PC-9 (cell line): ENCODE measurements at regions not wholly inside any gene's neighbourhood (a gene's known extent, or its start where the extent isn't known, plus 50 kb on each side); places are given as distances from the start of the nearest gene placed in this dataset.

ENCODE experiments used
- BruUV-seq: library from RNA; stranded (reverse); fragments of 400-500 nt; replicated peaks from 2 replicates; lab custom pipeline; 2021; lab: Mats Ljungman, UMichigan
- CTCF ChIA-PET: fragments of 300-600 bp; sonication (Branson Sonifier 250); formaldehyde crosslinking; loops from one replicate; lab custom pipeline; 2022; ENCODE audit warnings: antibody characterized with exemption; lab: Charles Lee
- POLR2A ChIA-PET: fragments of 300-600 bp; sonication (Branson Sonifier 250); formaldehyde crosslinking; loops from one replicate; lab custom pipeline; 2022; ENCODE audit warnings: antibody characterized with exemption; ENCODE audit not compliant: unreplicated experiment; lab: Charles Lee
- DNase-seq, 2 experiments: peaks; one replicate each; pipeline versions ENCODE4 v3.0.0 to v3.0.0-alpha.2; 2015 to 2022; ENCODE audit warnings: mixed read lengths in 1 of 2
- H2AFZ ChIP-seq: fragments of 200-600 bp; sonication (generic); 2 replicates; pipeline ENCODE4 v1.8.1; 2017; ENCODE audit warnings: antibody characterized with exemption
- H3F3A ChIP-seq: fragments of 200-600 bp; sonication (generic); 2 replicates; pipeline ENCODE4 v1.8.1; 2017; ENCODE audit warnings: antibody characterized with exemption, mild to moderate bottlenecking, low read depth; ENCODE audit not compliant: insufficient read depth
- H3K27ac ChIP-seq: fragments of 200-600 bp; sonication (generic); 2 replicates; pipeline ENCODE4 v1.6.1; 2016; ENCODE audit warnings: mixed run types
- H3K27me3 ChIP-seq: fragments of 200-600 bp; sonication (generic); 2 replicates; pipeline ENCODE4 v1.6.1; 2016; ENCODE audit warnings: low read depth, mixed run types; ENCODE audit not compliant: insufficient read depth
- H3K36me3 ChIP-seq: fragments of 200-600 bp; sonication (generic); 2 replicates; pipeline ENCODE4 v1.6.1; 2016; ENCODE audit warnings: low read depth, mixed run types
- H3K4me1 ChIP-seq: fragments of 200-600 bp; sonication (generic); replicated peaks from 2 replicates; pipeline ENCODE4 v1.6.1; 2016; ENCODE audit warnings: mixed run types; ENCODE audit not compliant: insufficient read depth
- H3K4me2 ChIP-seq: fragments of 200-600 bp; sonication (generic); 2 replicates; pipeline ENCODE4 v1.6.1; 2017; ENCODE audit warnings: mixed run types
- H3K4me3 ChIP-seq: fragments of 200-600 bp; sonication (generic); 2 replicates; pipeline ENCODE4 v1.6.1; 2016; ENCODE audit warnings: mixed run types
- H3K79me2 ChIP-seq: fragments of 200-600 bp; sonication (generic); 2 replicates; pipeline ENCODE4 v1.6.1; 2017; ENCODE audit warnings: low read depth, mixed run types
- H3K9me2 ChIP-seq: fragments of 200-600 bp; sonication (generic); 2 replicates; pipeline ENCODE4 v1.8.1; 2017; ENCODE audit warnings: mild to moderate bottlenecking; ENCODE audit not compliant: insufficient read depth
- H3K9me3 ChIP-seq: fragments of 200-600 bp; sonication (generic); 2 replicates; pipeline ENCODE4 v1.8.1; 2016; ENCODE audit warnings: low read depth; ENCODE audit not compliant: insufficient read depth
- H4K20me1 ChIP-seq: fragments of 200-600 bp; sonication (generic); 2 replicates; pipeline ENCODE4 v1.8.1; 2017; ENCODE audit not compliant: insufficient read depth
- EZH2 ChIP-seq: fragments of 200-600 bp; sonication (generic); IDR thresholded peaks from 2 replicates; pipeline ENCODE4 v1.8.0; 2017; ENCODE audit warnings: antibody characterized with exemption, low read depth
- intact Hi-C: fragments of 100-400 bp; cut with micrococcal nuclease; formaldehyde crosslinking; loops from one replicate; pipeline ENCODE4 v1.10.0; 2022; ENCODE audit not compliant: unreplicated experiment
- TF ChIP-seq, protein P1 (sequence below): fragments of 200-600 bp; sonication (generic); conservative IDR thresholded peaks from 2 replicates; pipeline ENCODE4 v1.6.1; 2017; ENCODE audit warnings: mixed run types, antibody characterized with exemption, mild to moderate bottlenecking, moderate library complexity

DNA sequence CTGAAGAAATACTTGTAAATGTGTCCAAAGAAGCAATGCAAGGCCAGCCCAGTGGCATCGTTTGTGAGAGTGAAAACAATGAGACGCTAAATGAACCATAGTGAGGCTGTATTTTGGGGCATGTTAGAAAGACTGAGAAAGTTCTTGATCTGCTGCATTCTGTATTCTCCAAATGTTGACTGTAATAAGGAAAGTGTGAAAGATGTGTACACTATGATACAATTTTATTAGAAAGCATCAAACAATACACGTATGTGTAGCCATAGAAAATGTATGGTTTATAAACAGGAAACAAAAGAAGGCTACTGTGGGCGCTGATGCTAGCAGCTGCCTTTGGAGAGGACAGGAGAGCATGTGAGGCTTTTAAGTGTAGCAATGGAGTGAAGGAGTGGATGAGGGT is 233.5 kb upstream of the E2F8 start:
- Histone ChIP-seq H3K9me2 (no peaks in the 10 kb centered on the region), H3K36me3 (no peaks in the 10 kb centered on the region), H3F3A (no peaks in the 10 kb centered on the region), H3K4me2 (no peak overlapping the region), H3K4me1 (no peaks in the 10 kb centered on the region), H3K4me3 (no peak overlapping the region), H3K27me3 (no peaks in the 10 kb centered on the region), H2AFZ (no peak overlapping the region), H4K20me1 (no peaks in the 10 kb centered on the region), H3K79me2 (no peaks in the 10 kb centered on the region), H3K9me3 (no peaks in the 10 kb centered on the region), H3K27ac (no peak overlapping the region)
- DNase-seq: no peak
- BruUV-seq: no TSS peak
- intact Hi-C loops: no loop called here
- TF ChIP-seq EZH2: no peak
- TF ChIP-seq, protein P1, sequence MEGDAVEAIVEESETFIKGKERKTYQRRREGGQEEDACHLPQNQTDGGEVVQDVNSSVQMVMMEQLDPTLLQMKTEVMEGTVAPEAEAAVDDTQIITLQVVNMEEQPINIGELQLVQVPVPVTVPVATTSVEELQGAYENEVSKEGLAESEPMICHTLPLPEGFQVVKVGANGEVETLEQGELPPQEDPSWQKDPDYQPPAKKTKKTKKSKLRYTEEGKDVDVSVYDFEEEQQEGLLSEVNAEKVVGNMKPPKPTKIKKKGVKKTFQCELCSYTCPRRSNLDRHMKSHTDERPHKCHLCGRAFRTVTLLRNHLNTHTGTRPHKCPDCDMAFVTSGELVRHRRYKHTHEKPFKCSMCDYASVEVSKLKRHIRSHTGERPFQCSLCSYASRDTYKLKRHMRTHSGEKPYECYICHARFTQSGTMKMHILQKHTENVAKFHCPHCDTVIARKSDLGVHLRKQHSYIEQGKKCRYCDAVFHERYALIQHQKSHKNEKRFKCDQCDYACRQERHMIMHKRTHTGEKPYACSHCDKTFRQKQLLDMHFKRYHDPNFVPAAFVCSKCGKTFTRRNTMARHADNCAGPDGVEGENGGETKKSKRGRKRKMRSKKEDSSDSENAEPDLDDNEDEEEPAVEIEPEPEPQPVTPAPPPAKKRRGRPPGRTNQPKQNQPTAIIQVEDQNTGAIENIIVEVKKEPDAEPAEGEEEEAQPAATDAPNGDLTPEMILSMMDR: no peak
- POLR2A ChIA-PET: interaction anchor here (0.8 kb wide), 1 partner anchor 444 kb away, joined by 4 read pairs; no protein-coding TSS in a partner anchor
- CTCF ChIA-PET: no interaction called here

DNA sequence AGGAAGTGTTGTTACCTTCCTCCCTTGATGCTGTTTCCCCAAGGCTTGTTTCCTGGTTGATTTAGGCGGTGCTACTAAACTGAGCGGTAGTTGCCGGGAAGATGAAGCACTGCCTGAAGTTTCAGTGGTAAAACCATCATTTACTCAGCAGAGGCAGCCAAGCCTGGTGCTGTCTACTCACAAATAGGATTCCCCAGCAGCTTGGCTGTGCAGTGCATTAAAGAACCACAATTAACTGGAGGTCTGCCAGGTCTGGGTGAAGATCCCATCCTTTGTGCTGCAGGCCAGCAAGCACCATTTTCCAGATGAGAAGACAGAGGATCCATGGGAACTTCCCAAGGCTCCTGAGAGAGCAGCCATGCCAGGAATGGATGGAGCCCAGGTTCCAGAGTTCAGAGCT is 231.9 kb upstream of the E2F8 start:
- BruUV-seq: no TSS peak
- Histone ChIP-seq H3K4me3 (no peak overlapping the region), H3K36me3 (no peaks in the 10 kb centered on the region), H3K79me2 (no peaks in the 10 kb centered on the region), H4K20me1 (no peaks in the 10 kb centered on the region), H3F3A (no peaks in the 10 kb centered on the region), H3K4me1 (no peaks in the 10 kb centered on the region), H3K27me3 (no peaks in the 10 kb centered on the region), H3K9me3 (no peaks in the 10 kb centered on the region), H3K27ac (no peak overlapping the region), H3K9me2 (no peaks in the 10 kb centered on the region), H2AFZ (no peak overlapping the region), H3K4me2 (no peak overlapping the region)
- TF ChIP-seq EZH2: no peak
- TF ChIP-seq, protein P1: no peak
- intact Hi-C loops: no loop called here
- CTCF ChIA-PET: no interaction called here
- POLR2A ChIA-PET: no interaction called here
- DNase-seq: no peak

DNA sequence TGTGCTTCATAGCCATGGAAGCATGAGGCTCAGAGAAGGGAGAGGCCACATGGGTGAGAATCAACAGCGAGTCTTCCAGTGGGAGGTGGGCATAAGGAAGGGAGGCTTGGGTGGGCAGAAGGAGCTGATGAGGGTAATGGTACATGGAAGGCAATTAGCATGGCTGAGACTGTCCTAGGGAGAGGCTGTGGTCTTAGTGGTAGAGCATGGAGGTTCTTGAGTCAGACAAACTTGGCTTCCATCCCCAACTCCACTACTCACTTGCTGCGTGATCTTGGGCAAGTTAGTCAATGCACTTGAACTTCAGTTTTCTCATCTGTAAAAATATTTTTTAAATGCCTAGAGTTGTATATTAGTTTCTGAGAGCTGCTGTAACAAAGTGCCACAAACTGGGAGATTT is 227.2 kb upstream of the E2F8 start:
- Histone ChIP-seq H3K27ac (no peak overlapping the region), H2AFZ (no peak overlapping the region), H3K27me3 (no peaks in the 10 kb centered on the region), H3K9me3 (no peaks in the 10 kb centered on the region), H4K20me1 (no peaks in the 10 kb centered on the region), H3K4me1 (no peaks in the 10 kb centered on the region), H3F3A (no peaks in the 10 kb centered on the region), H3K4me3 (no peak overlapping the region), H3K4me2 (no peak overlapping the region), H3K36me3 (no peaks in the 10 kb centered on the region), H3K79me2 (no peaks in the 10 kb centered on the region), H3K9me2 (no peaks in the 10 kb centered on the region)
- intact Hi-C loops: no loop called here
- ChIA-PET CTCF (no interaction called here), POLR2A (no interaction called here)
- TF ChIP-seq, protein P1: no peak
- no peak for TF ChIP-seq EZH2
- DNase-seq: no peak
- BruUV-seq: no TSS peak
